ENCODE measurements at regions not wholly inside any gene's neighbourhood (a gene's known extent, or its start where the extent isn't known, plus 50 kb on each side); places are given as distances from the start of the nearest gene placed in this dataset.
A peak's percentile ranks its signal among the peaks of the same experiment; 100 is the strongest.

DNA sequence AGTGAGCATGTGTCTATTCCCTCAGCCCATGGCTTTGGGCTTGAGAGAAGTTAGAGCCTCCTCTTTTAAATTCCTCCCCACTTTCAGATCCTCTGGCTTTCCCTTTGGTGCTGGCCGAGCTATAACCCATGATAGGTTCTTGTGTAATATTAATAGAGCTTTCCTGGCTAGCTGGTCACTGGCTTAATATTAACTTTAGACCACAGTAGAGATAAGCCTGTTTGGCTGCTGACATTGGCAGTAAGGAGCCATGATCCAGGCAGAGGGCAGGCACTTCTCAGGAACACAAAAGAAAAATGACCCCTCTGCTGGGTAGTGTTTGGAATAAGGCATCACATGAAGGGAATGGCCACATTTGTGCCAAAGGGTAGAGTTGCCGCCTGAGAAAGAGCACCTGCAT is 65.4 kb upstream of the UMPS start (continued):
- TF ChIP-seq, protein P1, sequence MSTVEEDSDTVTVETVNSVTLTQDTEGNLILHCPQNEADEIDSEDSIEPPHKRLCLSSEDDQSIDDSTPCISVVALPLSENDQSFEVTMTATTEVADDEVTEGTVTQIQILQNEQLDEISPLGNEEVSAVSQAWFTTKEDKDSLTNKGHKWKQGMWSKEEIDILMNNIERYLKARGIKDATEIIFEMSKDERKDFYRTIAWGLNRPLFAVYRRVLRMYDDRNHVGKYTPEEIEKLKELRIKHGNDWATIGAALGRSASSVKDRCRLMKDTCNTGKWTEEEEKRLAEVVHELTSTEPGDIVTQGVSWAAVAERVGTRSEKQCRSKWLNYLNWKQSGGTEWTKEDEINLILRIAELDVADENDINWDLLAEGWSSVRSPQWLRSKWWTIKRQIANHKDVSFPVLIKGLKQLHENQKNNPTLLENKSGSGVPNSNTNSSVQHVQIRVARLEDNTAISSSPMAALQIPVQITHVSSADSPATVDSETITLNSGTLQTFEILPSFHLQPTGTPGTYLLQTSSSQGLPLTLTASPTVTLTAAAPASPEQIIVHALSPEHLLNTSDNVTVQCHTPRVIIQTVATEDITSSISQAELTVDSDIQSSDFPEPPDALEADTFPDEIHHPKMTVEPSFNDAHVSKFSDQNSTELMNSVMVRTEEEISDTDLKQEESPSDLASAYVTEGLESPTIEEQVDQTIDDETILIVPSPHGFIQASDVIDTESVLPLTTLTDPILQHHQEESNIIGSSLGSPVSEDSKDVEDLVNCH (CRISPR knock-in tag; IDR thresholded peaks at IDR 0.05): no peak
- TF ChIP-seq YY1 (IDR thresholded peaks at IDR 0.05; ENCODE audit: insufficient read depth, insufficient replicate concordance, low read depth, low read length): no peak
- TF ChIP-seq, protein P2, sequence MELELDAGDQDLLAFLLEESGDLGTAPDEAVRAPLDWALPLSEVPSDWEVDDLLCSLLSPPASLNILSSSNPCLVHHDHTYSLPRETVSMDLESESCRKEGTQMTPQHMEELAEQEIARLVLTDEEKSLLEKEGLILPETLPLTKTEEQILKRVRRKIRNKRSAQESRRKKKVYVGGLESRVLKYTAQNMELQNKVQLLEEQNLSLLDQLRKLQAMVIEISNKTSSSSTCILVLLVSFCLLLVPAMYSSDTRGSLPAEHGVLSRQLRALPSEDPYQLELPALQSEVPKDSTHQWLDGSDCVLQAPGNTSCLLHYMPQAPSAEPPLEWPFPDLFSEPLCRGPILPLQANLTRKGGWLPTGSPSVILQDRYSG (CRISPR knock-in tag; IDR thresholded peaks at IDR 0.05): no peak
- peak; percentile 46; the same call in 1 of the 2 replicates for TF ChIP-seq CEBPG (CRISPR knock-in tag; IDR thresholded peaks at IDR 0.05)
- TF ChIP-seq FOXA3 (CRISPR knock-in tag; IDR thresholded peaks at IDR 0.05): 0 out of 2 replicates have a peak, but pooled peaks have one; percentile 5
- no peak for TF ChIP-seq ZKSCAN5 (CRISPR knock-in tag; IDR thresholded peaks at IDR 0.05)
- TF ChIP-seq, protein P3, sequence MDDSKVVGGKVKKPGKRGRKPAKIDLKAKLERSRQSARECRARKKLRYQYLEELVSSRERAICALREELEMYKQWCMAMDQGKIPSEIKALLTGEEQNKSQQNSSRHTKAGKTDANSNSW (CRISPR knock-in tag; IDR thresholded peaks at IDR 0.05; ENCODE audit: borderline replicate concordance): no peak
- TF ChIP-seq ZNF616 (CRISPR knock-in tag; IDR thresholded peaks at IDR 0.05; ENCODE audit: low read depth): no peak
- 0 out of 2 replicates have a peak, but pooled peaks have one; percentile 8 for TF ChIP-seq SMC3 (IDR thresholded peaks at IDR 0.05; ENCODE audit: low read length)
- no peak for TF ChIP-seq SIN3A (IDR thresholded peaks at IDR 0.05; ENCODE audit: borderline replicate concordance, low read depth, low read length)
- TF ChIP-seq ZNF614 (CRISPR knock-in tag; IDR thresholded peaks at IDR 0.05; ENCODE audit: borderline replicate concordance): no peak
- TF ChIP-seq, protein P4, sequence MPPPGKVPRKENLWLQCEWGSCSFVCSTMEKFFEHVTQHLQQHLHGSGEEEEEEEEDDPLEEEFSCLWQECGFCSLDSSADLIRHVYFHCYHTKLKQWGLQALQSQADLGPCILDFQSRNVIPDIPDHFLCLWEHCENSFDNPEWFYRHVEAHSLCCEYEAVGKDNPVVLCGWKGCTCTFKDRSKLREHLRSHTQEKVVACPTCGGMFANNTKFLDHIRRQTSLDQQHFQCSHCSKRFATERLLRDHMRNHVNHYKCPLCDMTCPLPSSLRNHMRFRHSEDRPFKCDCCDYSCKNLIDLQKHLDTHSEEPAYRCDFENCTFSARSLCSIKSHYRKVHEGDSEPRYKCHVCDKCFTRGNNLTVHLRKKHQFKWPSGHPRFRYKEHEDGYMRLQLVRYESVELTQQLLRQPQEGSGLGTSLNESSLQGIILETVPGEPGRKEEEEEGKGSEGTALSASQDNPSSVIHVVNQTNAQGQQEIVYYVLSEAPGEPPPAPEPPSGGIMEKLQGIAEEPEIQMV (CRISPR knock-in tag; IDR thresholded peaks at IDR 0.05; ENCODE audit: low read depth): no peak
- TF ChIP-seq, protein P5, sequence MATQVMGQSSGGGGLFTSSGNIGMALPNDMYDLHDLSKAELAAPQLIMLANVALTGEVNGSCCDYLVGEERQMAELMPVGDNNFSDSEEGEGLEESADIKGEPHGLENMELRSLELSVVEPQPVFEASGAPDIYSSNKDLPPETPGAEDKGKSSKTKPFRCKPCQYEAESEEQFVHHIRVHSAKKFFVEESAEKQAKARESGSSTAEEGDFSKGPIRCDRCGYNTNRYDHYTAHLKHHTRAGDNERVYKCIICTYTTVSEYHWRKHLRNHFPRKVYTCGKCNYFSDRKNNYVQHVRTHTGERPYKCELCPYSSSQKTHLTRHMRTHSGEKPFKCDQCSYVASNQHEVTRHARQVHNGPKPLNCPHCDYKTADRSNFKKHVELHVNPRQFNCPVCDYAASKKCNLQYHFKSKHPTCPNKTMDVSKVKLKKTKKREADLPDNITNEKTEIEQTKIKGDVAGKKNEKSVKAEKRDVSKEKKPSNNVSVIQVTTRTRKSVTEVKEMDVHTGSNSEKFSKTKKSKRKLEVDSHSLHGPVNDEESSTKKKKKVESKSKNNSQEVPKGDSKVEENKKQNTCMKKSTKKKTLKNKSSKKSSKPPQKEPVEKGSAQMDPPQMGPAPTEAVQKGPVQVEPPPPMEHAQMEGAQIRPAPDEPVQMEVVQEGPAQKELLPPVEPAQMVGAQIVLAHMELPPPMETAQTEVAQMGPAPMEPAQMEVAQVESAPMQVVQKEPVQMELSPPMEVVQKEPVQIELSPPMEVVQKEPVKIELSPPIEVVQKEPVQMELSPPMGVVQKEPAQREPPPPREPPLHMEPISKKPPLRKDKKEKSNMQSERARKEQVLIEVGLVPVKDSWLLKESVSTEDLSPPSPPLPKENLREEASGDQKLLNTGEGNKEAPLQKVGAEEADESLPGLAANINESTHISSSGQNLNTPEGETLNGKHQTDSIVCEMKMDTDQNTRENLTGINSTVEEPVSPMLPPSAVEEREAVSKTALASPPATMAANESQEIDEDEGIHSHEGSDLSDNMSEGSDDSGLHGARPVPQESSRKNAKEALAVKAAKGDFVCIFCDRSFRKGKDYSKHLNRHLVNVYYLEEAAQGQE (IDR thresholded peaks at IDR 0.05; ENCODE audit: borderline replicate concordance in 1 of 2, low read depth in 1 of 2, low read length in 2 of 2): no peak
- TF ChIP-seq, protein P6, sequence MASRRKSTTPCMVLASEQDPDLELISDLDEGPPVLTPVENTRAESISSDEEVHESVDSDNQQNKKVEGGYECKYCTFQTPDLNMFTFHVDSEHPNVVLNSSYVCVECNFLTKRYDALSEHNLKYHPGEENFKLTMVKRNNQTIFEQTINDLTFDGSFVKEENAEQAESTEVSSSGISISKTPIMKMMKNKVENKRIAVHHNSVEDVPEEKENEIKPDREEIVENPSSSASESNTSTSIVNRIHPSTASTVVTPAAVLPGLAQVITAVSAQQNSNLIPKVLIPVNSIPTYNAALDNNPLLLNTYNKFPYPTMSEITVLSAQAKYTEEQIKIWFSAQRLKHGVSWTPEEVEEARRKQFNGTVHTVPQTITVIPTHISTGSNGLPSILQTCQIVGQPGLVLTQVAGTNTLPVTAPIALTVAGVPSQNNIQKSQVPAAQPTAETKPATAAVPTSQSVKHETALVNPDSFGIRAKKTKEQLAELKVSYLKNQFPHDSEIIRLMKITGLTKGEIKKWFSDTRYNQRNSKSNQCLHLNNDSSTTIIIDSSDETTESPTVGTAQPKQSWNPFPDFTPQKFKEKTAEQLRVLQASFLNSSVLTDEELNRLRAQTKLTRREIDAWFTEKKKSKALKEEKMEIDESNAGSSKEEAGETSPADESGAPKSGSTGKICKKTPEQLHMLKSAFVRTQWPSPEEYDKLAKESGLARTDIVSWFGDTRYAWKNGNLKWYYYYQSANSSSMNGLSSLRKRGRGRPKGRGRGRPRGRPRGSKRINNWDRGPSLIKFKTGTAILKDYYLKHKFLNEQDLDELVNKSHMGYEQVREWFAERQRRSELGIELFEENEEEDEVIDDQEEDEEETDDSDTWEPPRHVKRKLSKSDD (CRISPR knock-in tag; IDR thresholded peaks at IDR 0.05; ENCODE audit: low read depth): no peak
- TF ChIP-seq MTA3 (CRISPR knock-in tag; IDR thresholded peaks at IDR 0.05): no peak
- 0 out of 2 replicates have a peak, but pooled peaks have one; percentile 45 for TF ChIP-seq ERF (CRISPR knock-in tag; IDR thresholded peaks at IDR 0.05)
- TF ChIP-seq NCOA5 (CRISPR knock-in tag; IDR thresholded peaks at IDR 0.05): no peak
- no peak for TF ChIP-seq ISX (CRISPR knock-in tag; conservative IDR thresholded peaks at IDR 0.05)
- TF ChIP-seq SIX4 (CRISPR knock-in tag; IDR thresholded peaks at IDR 0.05): no peak

All from HepG2 (cell line).